Forelimb muscle (tissue), 1 donor: ENCODE measurements at regions not wholly inside any gene's neighbourhood (a gene's known extent, or its start where the extent isn't known, plus 50 kb on each side); places are given as distances from the start of the nearest gene placed in this dataset.
"Not testable (repeated sequence)": the region's sequence is repeated elsewhere in the genome, so short reads cannot be mapped to it uniquely, and the experiment has no call there.

Source experiments
- DNase-seq: peaks from one replicate; pipeline ENCODE4 v3.0.0-alpha.2; 2013; ENCODE audit warnings: low read depth

GRCh38 chr10:61271127-61271780 lies 181.9 kb downstream of the TMEM26 start:
- no peak for DNase-seq

- DNase-seq = no peak
These were observed 189.7 kb downstream of the TMEM26 start for GRCh38 chr10:61263518-61263917.

GRCh38 chr10:61262486-61263261 lies 190.5 kb downstream of the TMEM26 start:
- no peak for DNase-seq

DNA sequence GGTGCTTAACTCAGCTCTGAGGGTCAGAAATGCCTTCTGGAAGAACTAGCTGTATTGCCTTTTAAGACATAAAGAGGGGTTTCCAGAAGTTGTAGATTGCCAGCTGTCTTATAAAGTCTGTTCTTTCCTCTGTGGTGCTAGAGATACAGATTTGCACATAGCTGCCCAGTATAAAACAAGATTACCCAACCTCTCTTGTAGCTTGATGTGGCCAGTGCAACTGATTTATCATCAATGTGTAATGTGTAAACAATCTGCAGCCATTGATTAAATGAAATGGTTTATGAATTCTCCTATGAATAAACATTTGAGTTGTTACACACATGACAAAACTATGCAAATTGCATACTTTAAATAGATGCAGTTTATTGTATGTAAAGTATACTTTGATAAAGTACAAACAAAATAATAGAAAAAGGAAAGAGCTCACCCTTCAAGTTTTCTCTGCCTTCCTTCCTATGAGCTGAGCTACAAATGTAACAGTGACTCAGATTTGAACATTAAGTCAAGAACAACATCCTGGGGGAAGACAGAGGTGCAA lies 195.2 kb downstream of the TMEM26 start:
- DNase-seq = no peak

- no peak for DNase-seq
These were observed 196.0 kb downstream of the TMEM26 start for GRCh38 chr10:61257136-61257535.

- DNase-seq = not testable (repeated sequence)
These were observed 200.9 kb downstream of the TMEM26 start for GRCh38 chr10:61252326-61252725.

- DNase-seq = no peak
These were observed 202.1 kb downstream of the TMEM26 start for GRCh38 chr10:61251089-61251488.

GRCh38 chr10:61250131-61250530 lies 203.1 kb downstream of the TMEM26 start:
- no peak for DNase-seq

DNA sequence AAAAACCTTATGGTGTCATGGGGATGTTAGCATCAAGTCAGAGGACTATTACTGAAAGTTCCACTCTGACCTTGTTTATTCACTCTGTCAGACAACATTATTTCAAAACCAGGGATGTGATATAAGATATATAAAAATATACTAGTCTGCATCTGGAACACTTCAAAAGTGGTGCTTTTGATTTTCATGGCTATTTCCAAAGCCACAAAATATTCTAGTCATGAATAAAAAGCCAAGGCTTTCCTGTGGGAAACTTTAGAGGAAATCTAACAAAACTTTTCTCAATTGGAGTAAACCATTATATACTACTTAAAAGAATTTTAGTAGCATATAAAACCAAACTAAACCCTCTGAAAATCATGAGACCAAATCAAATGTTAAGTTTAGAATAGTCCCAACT lies 205.2 kb downstream of the TMEM26 start:
- no peak for DNase-seq

GRCh38 chr10:61244261-61244775 lies 208.9 kb downstream of the TMEM26 start:
- DNase-seq = no peak

- no peak for DNase-seq
These were observed 220.4 kb downstream of the TMEM26 start for GRCh38 chr10:61232780-61233179.

DNA sequence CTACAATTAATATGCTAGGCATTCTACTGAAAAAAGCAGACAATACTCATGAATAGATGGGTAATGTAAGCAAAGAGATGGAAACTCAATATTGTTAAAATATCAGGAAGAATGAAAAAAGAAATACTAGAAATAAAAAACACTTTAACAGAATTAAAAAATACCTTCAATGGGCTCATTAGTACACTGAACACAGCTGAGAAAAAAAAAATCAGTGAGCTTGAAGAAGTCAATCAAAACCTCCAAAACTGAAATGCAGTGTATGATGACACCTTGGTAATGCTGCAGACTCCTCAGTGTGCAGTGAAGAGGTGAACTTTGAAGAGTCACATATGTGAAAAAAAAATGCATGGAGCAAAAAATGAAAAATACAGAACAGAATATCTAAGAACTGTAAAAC lies 227.2 kb downstream of the TMEM26 start:
- DNase-seq = no peak

DNA sequence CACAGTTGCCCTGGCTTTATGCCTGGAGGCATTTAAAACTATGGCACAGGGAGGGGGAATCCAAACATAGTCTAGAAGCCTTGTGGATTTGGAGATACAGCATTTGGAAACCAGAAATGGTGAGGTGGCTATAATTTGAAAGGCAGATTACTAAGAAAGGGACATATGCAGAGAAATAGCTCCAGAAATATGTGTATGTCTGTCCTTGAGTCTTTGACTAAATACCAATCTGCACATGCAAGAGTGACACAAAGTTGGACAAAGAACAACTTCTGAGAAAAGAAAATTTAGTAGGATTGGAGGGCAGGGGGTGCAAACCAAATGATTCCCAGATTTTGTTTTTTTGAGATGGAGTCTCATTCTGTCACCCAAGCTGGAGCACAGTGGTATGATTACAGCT lies 229.6 kb downstream of the TMEM26 start:
- DNase-seq = no peak

DNA sequence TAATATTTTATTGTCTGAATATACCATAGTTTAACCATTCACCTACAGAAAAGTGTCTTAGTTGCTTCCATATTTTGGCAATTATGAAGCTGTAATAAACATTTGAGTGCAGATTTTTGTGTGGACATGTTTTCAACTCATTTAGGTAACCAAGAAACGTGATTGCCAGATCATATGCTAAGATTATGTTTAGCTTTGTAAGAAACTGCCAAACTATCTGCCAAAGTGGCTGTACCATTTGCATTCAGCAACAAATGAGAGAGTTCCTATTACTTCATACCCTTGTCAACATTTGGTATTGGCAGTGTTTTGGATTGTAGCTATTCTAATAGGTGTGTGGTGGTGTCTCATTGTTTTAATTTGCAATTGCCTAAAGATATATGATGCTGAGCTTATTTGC lies 233.5 kb downstream of the TMEM26 start:
- no peak for DNase-seq

- no peak for DNase-seq
These were observed 235.2 kb downstream of the TMEM26 start for GRCh38 chr10:61217851-61218565.

GRCh38 chr10:61215246-61215645 lies 237.9 kb downstream of the TMEM26 start:
- DNase-seq = no peak

DNA sequence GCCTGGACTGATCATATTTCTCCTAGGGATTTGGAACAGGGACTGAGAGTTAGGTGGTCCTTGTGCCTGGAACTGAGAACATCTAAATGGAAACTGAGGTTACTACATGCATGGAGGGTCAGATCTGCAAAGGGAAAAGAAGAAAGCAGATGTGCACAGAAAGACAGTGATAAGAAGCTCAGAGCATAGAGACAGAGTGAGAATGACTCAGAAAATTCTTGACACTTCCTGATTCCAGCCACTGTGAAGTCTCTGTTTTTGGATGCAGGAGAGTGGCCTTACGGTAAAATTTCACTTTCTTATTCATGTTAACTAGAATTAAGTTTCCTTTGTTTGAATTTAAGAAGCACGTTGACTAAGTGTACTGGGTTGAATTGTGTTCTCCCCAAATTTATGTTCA lies 241.7 kb downstream of the TMEM26 start:
- no peak for DNase-seq

GRCh38 chr10:61197057-61197456 lies 253.1 kb upstream of the RHOBTB1 start:
- DNase-seq = peak; percentile 77

- no peak for DNase-seq
These were observed 251.2 kb upstream of the RHOBTB1 start for GRCh38 chr10:61195211-61195610.

DNA sequence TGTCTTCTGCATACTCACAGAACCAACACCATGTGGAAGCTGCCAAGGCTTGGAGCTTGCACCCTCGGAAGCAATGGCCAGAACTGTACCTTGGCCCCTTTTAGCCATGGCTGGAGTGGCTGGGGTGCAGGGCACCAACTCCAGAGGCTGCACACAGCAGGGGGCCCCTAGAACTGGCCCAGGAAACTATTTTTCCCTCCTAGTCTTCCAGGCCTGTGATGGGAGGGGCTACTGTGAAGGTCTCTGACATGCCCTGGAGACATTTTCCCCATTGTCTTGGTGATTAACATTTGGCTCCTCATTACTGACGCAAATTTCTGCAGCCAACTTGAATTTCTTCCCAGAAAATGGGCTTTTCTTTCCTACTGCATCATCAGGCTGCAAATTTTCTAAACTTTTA lies 248.6 kb upstream of the RHOBTB1 start:
- not testable (repeated sequence) for DNase-seq

- DNase-seq = no peak
These were observed 248.1 kb upstream of the RHOBTB1 start for GRCh38 chr10:61192042-61192441.

DNA sequence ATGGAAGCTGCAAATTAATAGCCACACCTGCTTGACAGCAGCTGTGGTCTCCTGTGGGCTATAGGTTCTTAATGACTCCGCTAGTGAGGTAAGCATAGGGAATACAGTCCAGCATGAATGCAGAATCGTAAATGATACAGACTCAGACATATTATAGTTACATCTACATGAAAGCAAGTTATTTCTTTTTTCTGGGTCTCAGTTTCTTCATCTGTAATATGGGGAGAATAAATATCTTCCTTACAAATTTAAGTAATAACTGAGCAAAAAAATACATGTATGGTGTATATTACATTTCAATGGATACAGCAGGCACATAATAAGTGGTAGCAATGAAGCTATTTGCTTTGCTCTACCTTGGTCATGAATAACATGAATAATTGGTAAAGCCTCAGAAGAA lies 245.9 kb upstream of the RHOBTB1 start:
- DNase-seq = no peak
